22Rv1 (cell line): ENCODE measurements at regions not wholly inside any gene's neighbourhood (a gene's known extent, or its start where the extent isn't known, plus 50 kb on each side); places are given as distances from the start of the nearest gene placed in this dataset.

Source experiments
- H3K27ac ChIP-seq: fragments of 450-650 bp; 2 replicates; pipeline ENCODE4 v1.5.1; 2017
- CTCF ChIP-seq: fragments of 450-650 bp; IDR thresholded peaks from 2 replicates; pipeline ENCODE4 v1.5.1; 2017; ENCODE audit warnings: mild to moderate bottlenecking
- ZFX ChIP-seq: fragments of 450-650 bp; IDR thresholded peaks from 2 replicates; pipeline ENCODE4 v1.6.1; 2017; ENCODE audit warnings: antibody characterized with exemption, borderline replicate concordance

- no peak overlapping the region for H3K27ac ChIP-seq
- no peak for TF ChIP-seq ZFX
- TF ChIP-seq CTCF = no peak
Measured at GRCh38 chr9:17846948-17847655, 268.2 kb downstream of the SH3GL2 start.

DNA sequence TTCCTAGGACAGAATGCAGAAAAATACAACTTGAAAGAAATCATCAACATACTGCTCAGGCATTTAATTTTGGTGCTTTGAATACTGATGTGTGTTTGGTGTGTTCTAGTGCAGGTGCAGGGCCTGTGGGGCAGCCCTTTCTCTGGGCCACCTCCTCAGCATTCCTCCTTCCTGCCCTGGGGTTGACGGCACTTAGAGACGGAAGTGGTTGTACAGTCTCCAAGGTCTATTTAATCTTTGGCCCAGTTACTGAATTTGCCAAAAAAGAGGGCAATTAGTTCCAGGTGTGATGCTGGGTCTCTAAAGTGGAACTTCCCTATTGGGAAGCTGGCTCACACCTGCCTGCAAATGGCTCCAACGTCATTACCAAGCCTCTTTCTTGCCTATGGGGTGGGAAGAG lies 269.0 kb downstream of the SH3GL2 start:
- H3K27ac ChIP-seq = no peak overlapping the region
- TF ChIP-seq ZFX = no peak
- no peak for TF ChIP-seq CTCF

- H3K27ac ChIP-seq = no peak overlapping the region
- TF ChIP-seq ZFX (no peak), CTCF (no peak)
Measured at GRCh38 chr9:17852108-17852507, 273.2 kb downstream of the SH3GL2 start.

- TF ChIP-seq ZFX (no peak), CTCF (no peak)
- no peak overlapping the region for H3K27ac ChIP-seq
Measured at GRCh38 chr9:17854487-17854886, 275.6 kb downstream of the SH3GL2 start.

- no peak for TF ChIP-seq CTCF
- no peak overlapping the region for H3K27ac ChIP-seq
Measured at GRCh38 chr9:17856995-17857394, 278.1 kb downstream of the SH3GL2 start.

DNA sequence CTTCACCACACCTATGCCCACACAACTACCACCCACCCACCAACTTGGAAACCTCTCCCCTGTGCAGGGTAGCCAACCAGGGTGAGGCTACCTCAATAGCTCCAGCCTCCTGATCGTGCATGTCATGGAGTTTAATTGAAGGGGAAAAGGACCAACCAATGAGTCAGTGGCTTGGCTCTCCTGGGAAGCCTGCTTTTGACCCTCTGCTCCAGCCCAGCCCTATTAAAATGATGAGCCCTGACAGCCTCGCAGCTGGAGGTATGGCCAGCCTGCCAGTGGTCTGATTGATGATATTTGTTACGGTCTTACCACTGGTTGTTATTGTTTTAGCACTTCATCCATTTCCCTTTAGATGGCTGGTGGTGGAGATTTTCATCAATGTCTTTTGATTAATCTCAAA lies 280.4 kb downstream of the SH3GL2 start:
- H3K27ac ChIP-seq = no peak overlapping the region
- TF ChIP-seq ZFX (no peak), CTCF (no peak)

- no peak for TF ChIP-seq CTCF
- TF ChIP-seq ZFX = no peak
- no peak overlapping the region for H3K27ac ChIP-seq
Measured at GRCh38 chr9:17859987-17860386, 281.1 kb downstream of the SH3GL2 start.
